H9 (cell line): ENCODE measurements at regions not wholly inside any gene's neighbourhood (a gene's known extent, or its start where the extent isn't known, plus 50 kb on each side); places are given as distances from the start of the nearest gene placed in this dataset.

Experiments used
- DNase-seq: peaks from one replicate; pipeline ENCODE4 v3.0.0-alpha.2; 2017
- H2AFZ ChIP-seq: one replicate; pipeline ENCODE4 v1.6.1; 2013; ENCODE audit warnings: mild to moderate bottlenecking, low read length, control low read depth, moderate library complexity
- H2AK5ac ChIP-seq: 2 replicates; pipeline ENCODE4 v1.6.1; 2013; ENCODE audit warnings: low read length, control low read depth, mixed read lengths; ENCODE audit not compliant: insufficient read length
- H2BK120ac ChIP-seq: one replicate; pipeline ENCODE4 v1.6.1; 2013; ENCODE audit warnings: low read depth, mild to moderate bottlenecking, low read length, control low read depth, inconsistent platforms; ENCODE audit not compliant: poor library complexity, severe bottlenecking
- H2BK12ac ChIP-seq: 2 replicates; pipeline ENCODE4 v1.6.1; 2013; ENCODE audit warnings: low read length, control low read depth, mixed read lengths, low read depth; ENCODE audit not compliant: insufficient read length
- H2BK15ac ChIP-seq: 2 replicates; pipeline ENCODE4 v1.6.1; 2013; ENCODE audit warnings: low read depth, low read length, control low read depth
- H2BK20ac ChIP-seq: one replicate; pipeline ENCODE4 v1.6.1; 2013; ENCODE audit warnings: low read depth, mild to moderate bottlenecking, low read length, control low read depth, inconsistent platforms; ENCODE audit not compliant: poor library complexity, severe bottlenecking
- H2BK5ac ChIP-seq: 2 replicates; pipeline ENCODE4 v1.6.1; 2013; ENCODE audit warnings: low read length, control low read depth, mixed read lengths; ENCODE audit not compliant: insufficient read length
- H3K14ac ChIP-seq: 2 replicates; pipeline ENCODE4 v1.6.1; 2013; ENCODE audit warnings: low read length, control low read depth; ENCODE audit not compliant: insufficient read depth
- H3K18ac ChIP-seq: 2 replicates; pipeline ENCODE4 v1.6.1; 2013; ENCODE audit warnings: low read depth, mild to moderate bottlenecking, mixed read lengths, low read length, control low read depth; ENCODE audit not compliant: insufficient read length
- H3K23ac ChIP-seq: 2 replicates; pipeline ENCODE4 v1.6.1; 2013; ENCODE audit warnings: low read length, control low read depth, mixed read lengths, low read depth; ENCODE audit not compliant: insufficient read length
- H3K23me2 ChIP-seq: 2 replicates; pipeline ENCODE4 v1.6.1; 2013; ENCODE audit warnings: low read depth, mild to moderate bottlenecking, mixed read lengths, low read length, control low read depth; ENCODE audit not compliant: insufficient read length, poor library complexity, severe bottlenecking
- H3K27ac ChIP-seq: 2 replicates; pipeline ENCODE4 v1.5.1; 2013; ENCODE audit warnings: low read length, control low read depth, mixed read lengths, low read depth; ENCODE audit not compliant: insufficient read length
- H3K27me3 ChIP-seq: 2 replicates; pipeline ENCODE4 v1.6.1; 2013; ENCODE audit warnings: low read length, control low read depth, inconsistent platforms; ENCODE audit not compliant: insufficient read depth
- H3K4ac ChIP-seq: 2 replicates; pipeline ENCODE4 v1.6.1; 2013; ENCODE audit warnings: low read depth, mild to moderate bottlenecking, control low read depth, inconsistent platforms, low read length, moderate library complexity
- H3K4me1 ChIP-seq: 2 replicates; pipeline ENCODE4 v1.6.1; 2013; ENCODE audit warnings: low read length, control low read depth, inconsistent platforms; ENCODE audit not compliant: insufficient read depth
- H3K4me2 ChIP-seq: 2 replicates; pipeline ENCODE4 v1.6.1; 2013; ENCODE audit warnings: low read length, control low read depth, mixed read lengths; ENCODE audit not compliant: insufficient read length, insufficient read depth
- H3K56ac ChIP-seq: 2 replicates; pipeline ENCODE4 v1.6.1; 2013; ENCODE audit warnings: low read depth, mild to moderate bottlenecking, mixed read lengths, low read length, control low read depth; ENCODE audit not compliant: insufficient read length
- H3K79me1 ChIP-seq: 2 replicates; pipeline ENCODE4 v1.6.1; 2013; ENCODE audit warnings: low read depth, mild to moderate bottlenecking, moderate library complexity, low read length, control low read depth, inconsistent platforms; ENCODE audit not compliant: insufficient read depth, poor library complexity, severe bottlenecking
- H3K79me2 ChIP-seq: 2 replicates; pipeline ENCODE4 v1.6.1; 2013; ENCODE audit warnings: low read length, control low read depth, inconsistent platforms; ENCODE audit not compliant: insufficient read depth
- H3K9ac ChIP-seq: 2 replicates; pipeline ENCODE4 v1.6.1; 2013; ENCODE audit warnings: low read length, control low read depth, mixed read lengths; ENCODE audit not compliant: insufficient read length; ENCODE audit errors: extremely low read depth
- H3K9me3 ChIP-seq: one replicate; pipeline ENCODE4 v1.6.1; 2013; ENCODE audit warnings: low read depth, low read length, inconsistent platforms; ENCODE audit not compliant: control insufficient read depth
- H3T11ph ChIP-seq: one replicate; pipeline ENCODE4 v1.6.1; 2013; ENCODE audit warnings: mild to moderate bottlenecking, low read length, control low read depth, inconsistent platforms
- H4K20me1 ChIP-seq: one replicate; pipeline ENCODE4 v1.6.1; 2013; ENCODE audit not compliant: control insufficient read depth, insufficient read length, insufficient read depth
- H4K5ac ChIP-seq: 2 replicates; pipeline ENCODE4 v1.6.1; 2013; ENCODE audit warnings: low read depth, mild to moderate bottlenecking, mixed read lengths, low read length, control low read depth; ENCODE audit not compliant: insufficient read length
- H4K8ac ChIP-seq: replicated peaks from 2 replicates; pipeline ENCODE4 v1.6.1; 2013; ENCODE audit warnings: low read length, control low read depth, mixed read lengths, low read depth; ENCODE audit not compliant: insufficient read length
- H4K91ac ChIP-seq: 2 replicates; pipeline ENCODE4 v1.6.1; 2013; ENCODE audit warnings: low read depth, mild to moderate bottlenecking, moderate library complexity, mixed read lengths, low read length, control low read depth; ENCODE audit not compliant: insufficient read length
- H3K27ac Mint-ChIP-seq, 3 experiments: 2 replicates in 2 of 3; 3 replicates in 1 of 3; pipeline ENCODE4 v1.8.0; 2020 to 2021; ENCODE audit warnings: mixed read lengths in 3 of 3, mild to moderate bottlenecking in 1 of 3, moderate library complexity in 1 of 3
- H3K27me3 Mint-ChIP-seq: 2 replicates; pipeline ENCODE4 v1.8.0; 2021; ENCODE audit warnings: low read depth, mild to moderate bottlenecking, moderate library complexity, mixed read lengths
- H3K36me3 Mint-ChIP-seq, 3 experiments: 2 replicates in 2 of 3; 3 replicates in 1 of 3; pipeline ENCODE4 v1.8.0; 2020 to 2021; ENCODE audit warnings: low read depth in 3 of 3, mixed read lengths in 3 of 3; ENCODE audit not compliant: insufficient read depth in 1 of 3
- H3K4me1 Mint-ChIP-seq, 2 experiments: 2 replicates each; pipeline ENCODE4 v1.8.0; 2020; ENCODE audit warnings: mixed read lengths in 2 of 2
- H3K4me3 Mint-ChIP-seq, 2 experiments: 2 replicates in 1 of 2; 3 replicates in 1 of 2; pipeline ENCODE4 v1.8.0; 2020 to 2021; ENCODE audit warnings: mild to moderate bottlenecking in 2 of 2, mixed read lengths in 2 of 2, moderate library complexity in 1 of 2
- H3K9me3 Mint-ChIP-seq, 2 experiments: 2 replicates in 1 of 2; 3 replicates in 1 of 2; pipeline ENCODE4 v1.8.0; 2020; ENCODE audit warnings: mild to moderate bottlenecking in 2 of 2, mixed read lengths in 2 of 2, moderate library complexity in 1 of 2
- WGBS: extraction: QIAGEN DNeasy Blood & Tissue Kit; methylation state at CpG from one replicate; pipeline ENCODE4 v1.1.7; 2013; ENCODE audit warnings: missing lambda C conversion rate, low lambda C conversion rate, mixed read lengths; ENCODE audit not compliant: insufficient read length; ENCODE audit errors: extremely low coverage; 5-methylcytosine and 5-hydroxymethylcytosine counted together
- TF ChIP-seq, protein P1 (sequence below): fragments of 200-600 bp; sonication (generic); conservative IDR thresholded peaks from 3 replicates; pipeline ENCODE4 v1.8.0; 2021; ENCODE audit warnings: antibody characterized with exemption, mild to moderate bottlenecking

GRCh38 chr11:113615098-113615497, 91.0 kb downstream of the TMPRSS5 start:
- H3K36me3 Mint-ChIP-seq: peaks cover 0 to 11% (median 0%) of the 10 kb centered on the region in 3 experiments; a peak in 3 of 7 replicates
- no peaks in the 10 kb centered on the region for H3K79me1 ChIP-seq
- no peak overlapping the region for H3K4ac ChIP-seq
- no peak overlapping the region for H2BK12ac ChIP-seq
- H3K9me3 Mint-ChIP-seq: peaks cover 6 to 11% of the 10 kb centered on the region in 2 experiments; a peak in 2 of 5 replicates
- no peak overlapping the region for H3K9ac ChIP-seq
- H4K91ac ChIP-seq: no peak overlapping the region
- H3K4me1 Mint-ChIP-seq: peaks cover 2 to 7% of the 10 kb centered on the region in 2 experiments; a peak in 2 of 4 replicates
- H2BK120ac ChIP-seq: no peak overlapping the region
- 0 out of 2 replicates have a peak, but pooled peaks cover 2% of the 10 kb centered on the region for H3K27me3 Mint-ChIP-seq
- no peak overlapping the region for H3T11ph ChIP-seq
- no peaks in the 10 kb centered on the region for H3K79me2 ChIP-seq
- no peaks in the 10 kb centered on the region for H3K23me2 ChIP-seq
- H3K4me3 Mint-ChIP-seq: no peak overlapping the region
- H4K5ac ChIP-seq: no peak overlapping the region
- H4K8ac ChIP-seq: no peak overlapping the region
- H3K9me3 ChIP-seq: no peaks in the 10 kb centered on the region
- H3K27me3 ChIP-seq: no peaks in the 10 kb centered on the region
- no peak overlapping the region for H2AFZ ChIP-seq
- no peak overlapping the region for H2BK15ac ChIP-seq
- H2BK20ac ChIP-seq: no peak overlapping the region
- TF ChIP-seq, protein P1, sequence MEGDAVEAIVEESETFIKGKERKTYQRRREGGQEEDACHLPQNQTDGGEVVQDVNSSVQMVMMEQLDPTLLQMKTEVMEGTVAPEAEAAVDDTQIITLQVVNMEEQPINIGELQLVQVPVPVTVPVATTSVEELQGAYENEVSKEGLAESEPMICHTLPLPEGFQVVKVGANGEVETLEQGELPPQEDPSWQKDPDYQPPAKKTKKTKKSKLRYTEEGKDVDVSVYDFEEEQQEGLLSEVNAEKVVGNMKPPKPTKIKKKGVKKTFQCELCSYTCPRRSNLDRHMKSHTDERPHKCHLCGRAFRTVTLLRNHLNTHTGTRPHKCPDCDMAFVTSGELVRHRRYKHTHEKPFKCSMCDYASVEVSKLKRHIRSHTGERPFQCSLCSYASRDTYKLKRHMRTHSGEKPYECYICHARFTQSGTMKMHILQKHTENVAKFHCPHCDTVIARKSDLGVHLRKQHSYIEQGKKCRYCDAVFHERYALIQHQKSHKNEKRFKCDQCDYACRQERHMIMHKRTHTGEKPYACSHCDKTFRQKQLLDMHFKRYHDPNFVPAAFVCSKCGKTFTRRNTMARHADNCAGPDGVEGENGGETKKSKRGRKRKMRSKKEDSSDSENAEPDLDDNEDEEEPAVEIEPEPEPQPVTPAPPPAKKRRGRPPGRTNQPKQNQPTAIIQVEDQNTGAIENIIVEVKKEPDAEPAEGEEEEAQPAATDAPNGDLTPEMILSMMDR: no peak
- no peak overlapping the region for H3K18ac ChIP-seq
- no peak overlapping the region for H3K56ac ChIP-seq
- no peak for DNase-seq
- H2AK5ac ChIP-seq: no peak overlapping the region
- no peak overlapping the region for H3K14ac ChIP-seq
- H3K27ac ChIP-seq: no peak overlapping the region
- no peaks in the 10 kb centered on the region for H4K20me1 ChIP-seq
- no peaks in the 10 kb centered on the region for H3K4me1 ChIP-seq
- H3K27ac Mint-ChIP-seq: 0 out of 7 replicates have a peak overlapping the region, but pooled peaks of 1 of the 3 experiments have one; percentile 9
- no peak overlapping the region for H3K23ac ChIP-seq
- no CpG with 5 or more reads among the region's 3 CpGs for WGBS
- no peak overlapping the region for H2BK5ac ChIP-seq
- H3K4me2 ChIP-seq: no peak overlapping the region
